Peyer's patch (tissue), 4 donors: ENCODE measurements at regions not wholly inside any gene's neighbourhood (a gene's known extent, or its start where the extent isn't known, plus 50 kb on each side); places are given as distances from the start of the nearest gene placed in this dataset.

ENCODE experiments used
- CTCF ChIP-seq, 6 experiments: fragments of 450-650 bp in 4 of 6; fragments of 200-600 bp in 2 of 6; sonication (generic) in 1 of 6; IDR thresholded peaks; one replicate each; pipeline ENCODE4 v1.5.1; 2017 to 2019; ENCODE audit warnings: antibody characterized with exemption in 6 of 6, mild to moderate bottlenecking in 3 of 6, moderate library complexity in 1 of 6
- POLR2A ChIP-seq, 2 donors: fragments of 450-650 bp; IDR thresholded peaks; one replicate each; pipeline ENCODE4 v1.5.1; 2017; ENCODE audit warnings: antibody characterized with exemption in 2 of 2, mild to moderate bottlenecking in 2 of 2, moderate library complexity in 2 of 2

- TF ChIP-seq POLR2A (IDR thresholded peaks at IDR 0.05): no peak
- TF ChIP-seq CTCF (IDR thresholded peaks at IDR 0.05): no peak
Measured at GRCh38 chr5:57832875-57833274, 350.3 kb upstream of the ACTBL2 start.
